ENCODE measurements at regions not wholly inside any gene's neighbourhood (a gene's known extent, or its start where the extent isn't known, plus 50 kb on each side); places are given as distances from the start of the nearest gene placed in this dataset.

DNA sequence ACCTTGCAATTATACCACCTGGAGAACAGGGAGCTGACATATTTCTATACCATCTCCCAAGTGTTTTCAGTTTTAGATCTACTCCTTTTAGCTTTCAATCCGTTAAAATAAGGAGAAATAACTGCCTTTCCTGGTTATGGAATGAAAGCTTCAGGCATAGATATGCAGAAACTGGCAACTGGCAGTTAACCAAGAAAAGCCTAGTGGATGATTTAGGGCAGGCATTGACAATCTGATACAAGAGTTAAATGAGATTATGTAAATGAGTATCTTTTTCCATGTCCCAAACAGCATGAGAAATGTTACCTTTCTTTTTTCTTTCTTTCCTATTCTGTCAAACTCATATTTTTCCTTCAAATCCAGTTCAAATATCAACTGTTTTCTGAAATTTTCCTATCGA, 689.1 kb upstream of the DPPA4 start:
- no peak for TF ChIP-seq POLR2A (IDR thresholded peaks at IDR 0.05)
- TF ChIP-seq, protein P1, sequence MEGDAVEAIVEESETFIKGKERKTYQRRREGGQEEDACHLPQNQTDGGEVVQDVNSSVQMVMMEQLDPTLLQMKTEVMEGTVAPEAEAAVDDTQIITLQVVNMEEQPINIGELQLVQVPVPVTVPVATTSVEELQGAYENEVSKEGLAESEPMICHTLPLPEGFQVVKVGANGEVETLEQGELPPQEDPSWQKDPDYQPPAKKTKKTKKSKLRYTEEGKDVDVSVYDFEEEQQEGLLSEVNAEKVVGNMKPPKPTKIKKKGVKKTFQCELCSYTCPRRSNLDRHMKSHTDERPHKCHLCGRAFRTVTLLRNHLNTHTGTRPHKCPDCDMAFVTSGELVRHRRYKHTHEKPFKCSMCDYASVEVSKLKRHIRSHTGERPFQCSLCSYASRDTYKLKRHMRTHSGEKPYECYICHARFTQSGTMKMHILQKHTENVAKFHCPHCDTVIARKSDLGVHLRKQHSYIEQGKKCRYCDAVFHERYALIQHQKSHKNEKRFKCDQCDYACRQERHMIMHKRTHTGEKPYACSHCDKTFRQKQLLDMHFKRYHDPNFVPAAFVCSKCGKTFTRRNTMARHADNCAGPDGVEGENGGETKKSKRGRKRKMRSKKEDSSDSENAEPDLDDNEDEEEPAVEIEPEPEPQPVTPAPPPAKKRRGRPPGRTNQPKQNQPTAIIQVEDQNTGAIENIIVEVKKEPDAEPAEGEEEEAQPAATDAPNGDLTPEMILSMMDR (IDR thresholded peaks at IDR 0.05) = no peak
